ENCODE measurements at regions not wholly inside any gene's neighbourhood (a gene's known extent, or its start where the extent isn't known, plus 50 kb on each side); places are given as distances from the start of the nearest gene placed in this dataset.
A peak's percentile ranks its signal among the peaks of the same experiment; 100 is the strongest.

DNA sequence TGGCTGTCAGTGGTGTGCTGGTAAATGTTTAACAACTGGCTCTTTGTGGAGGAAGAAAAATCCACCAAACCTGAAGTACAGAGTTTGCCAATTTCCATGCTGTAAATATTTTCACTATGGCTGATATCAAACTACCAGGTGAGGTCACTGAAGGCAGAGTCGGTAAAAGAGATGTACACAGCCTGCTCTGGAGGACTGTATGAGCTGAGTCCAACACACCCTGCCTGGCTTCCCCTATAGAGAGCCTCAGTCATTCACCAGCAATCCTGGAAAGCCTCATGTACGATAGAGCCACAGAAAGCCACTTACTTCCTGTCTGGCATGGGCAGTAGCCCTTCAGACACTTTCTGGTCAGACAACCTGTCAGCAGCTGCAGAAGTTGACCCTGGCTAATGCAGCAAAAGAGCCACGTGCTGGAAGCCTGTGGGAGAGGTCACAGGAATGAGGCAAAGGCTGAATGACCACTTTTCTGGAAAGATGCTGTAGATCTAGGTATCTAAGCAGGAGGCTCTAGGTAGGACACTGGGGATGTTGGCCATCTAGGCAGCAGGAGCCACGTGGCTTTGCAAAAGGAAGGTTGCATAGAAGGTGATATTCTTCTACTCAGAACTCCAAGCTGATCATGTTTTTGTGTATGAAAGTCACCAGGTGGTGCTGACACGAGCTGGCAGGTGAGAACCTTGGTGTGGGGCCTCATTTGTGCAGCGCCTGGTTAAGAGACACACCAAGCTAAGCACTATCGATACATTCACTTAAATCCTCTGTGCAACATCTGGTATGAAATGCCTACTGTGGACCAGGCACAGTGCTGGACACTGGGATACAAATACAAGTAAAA lies 553.9 kb downstream of the VRK1 start:
- in situ Hi-C loops (cut with HindIII; ENCODE audit: extremely low pct_ligation_motif_present, low pct_unique_long_range_greater_than_20kb) (no loop called here), intact Hi-C loops (cut with micrococcal nuclease; ENCODE audit: unreplicated experiment) (no loop called here)
- peaks cover 22% of the 10 kb centered on the region for H3K9me3 ChIP-seq (ENCODE audit: low read length)
- no peak overlapping the region for H3K9ac ChIP-seq (ENCODE audit: insufficient read depth, low read depth, low read length)
- no peaks in the 10 kb centered on the region for H4K20me1 ChIP-seq (ENCODE audit: insufficient read depth, low read length)
- H3K4me2 ChIP-seq (ENCODE audit: low read depth, low read length): no peak overlapping the region
- H3K79me2 ChIP-seq (ENCODE audit: insufficient read depth, low read length): no peaks in the 10 kb centered on the region
- FAIRE-seq: no peak
- ATAC-seq: peak; percentile 59
- H3K27ac ChIP-seq (ENCODE audit: extremely low read length, insufficient read depth, low read length): no peak overlapping the region
- no peak overlapping the region for H3K4me3 ChIP-seq (replicated peaks in 1 of 3; ENCODE audit: insufficient read depth in 1 of 3, low read depth in 2 of 3, low read length in 3 of 3)
- DNase-seq (ENCODE audit: low spot score): no peak
- no peaks in the 10 kb centered on the region for H3K36me3 ChIP-seq (replicated peaks in 1 of 2; ENCODE audit: control insufficient read depth in 1 of 2, insufficient read depth in 2 of 2, low read length in 2 of 2)
- peaks cover 12% of the 10 kb centered on the region for H3K4me1 ChIP-seq (ENCODE audit: insufficient read depth, low read length)
- H2AFZ ChIP-seq (ENCODE audit: low read length): no peak overlapping the region
- ChIA-PET POLR2A (no interaction called here), CTCF (ENCODE audit: low intra/inter-chr PET ratio, low total read pairs) (no interaction called here)
- H3K27me3 ChIP-seq (ENCODE audit: control insufficient read depth in 1 of 2, insufficient read depth in 2 of 2, low read length in 2 of 2): no peaks in the 10 kb centered on the region
- 20% methylated on average over 6 of the region's 7 CpGs for WGBS (ENCODE audit: low lambda C conversion rate)
- no TSS peak for BruUV-seq (replicated peaks)
- TF ChIP-seq ZNF264 (CRISPR knock-in tag; IDR thresholded peaks at IDR 0.05) (no peak), ZNF614 (CRISPR knock-in tag; IDR thresholded peaks at IDR 0.05; ENCODE audit: borderline replicate concordance) (no peak), SNRNP70 (IDR thresholded peaks at IDR 0.05; ENCODE audit: low read depth, low read length) (no peak), SRSF1 (optimal IDR thresholded peaks at IDR 0.05; ENCODE audit: low read depth, low read length) (no peak), ZNF543 (CRISPR knock-in tag; IDR thresholded peaks at IDR 0.05) (no peak), ZNF678 (CRISPR knock-in tag; IDR thresholded peaks at IDR 0.05) (no peak), MAFK (conservative IDR thresholded peaks at IDR 0.05 in 1 of 2, IDR thresholded peaks at IDR 0.05 in 1 of 2; ENCODE audit: low read length in 2 of 2) (no peak), KLF6 (CRISPR knock-in tag; IDR thresholded peaks at IDR 0.05) (no peak), GATAD2A (CRISPR knock-in tag; IDR thresholded peaks at IDR 0.05) (no peak), ZNF460 (CRISPR knock-in tag; IDR thresholded peaks at IDR 0.05; ENCODE audit: borderline replicate concordance) (no peak)
- TF ChIP-seq, protein P1, sequence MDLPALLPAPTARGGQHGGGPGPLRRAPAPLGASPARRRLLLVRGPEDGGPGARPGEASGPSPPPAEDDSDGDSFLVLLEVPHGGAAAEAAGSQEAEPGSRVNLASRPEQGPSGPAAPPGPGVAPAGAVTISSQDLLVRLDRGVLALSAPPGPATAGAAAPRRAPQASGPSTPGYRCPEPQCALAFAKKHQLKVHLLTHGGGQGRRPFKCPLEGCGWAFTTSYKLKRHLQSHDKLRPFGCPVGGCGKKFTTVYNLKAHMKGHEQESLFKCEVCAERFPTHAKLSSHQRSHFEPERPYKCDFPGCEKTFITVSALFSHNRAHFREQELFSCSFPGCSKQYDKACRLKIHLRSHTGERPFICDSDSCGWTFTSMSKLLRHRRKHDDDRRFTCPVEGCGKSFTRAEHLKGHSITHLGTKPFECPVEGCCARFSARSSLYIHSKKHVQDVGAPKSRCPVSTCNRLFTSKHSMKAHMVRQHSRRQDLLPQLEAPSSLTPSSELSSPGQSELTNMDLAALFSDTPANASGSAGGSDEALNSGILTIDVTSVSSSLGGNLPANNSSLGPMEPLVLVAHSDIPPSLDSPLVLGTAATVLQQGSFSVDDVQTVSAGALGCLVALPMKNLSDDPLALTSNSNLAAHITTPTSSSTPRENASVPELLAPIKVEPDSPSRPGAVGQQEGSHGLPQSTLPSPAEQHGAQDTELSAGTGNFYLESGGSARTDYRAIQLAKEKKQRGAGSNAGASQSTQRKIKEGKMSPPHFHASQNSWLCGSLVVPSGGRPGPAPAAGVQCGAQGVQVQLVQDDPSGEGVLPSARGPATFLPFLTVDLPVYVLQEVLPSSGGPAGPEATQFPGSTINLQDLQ (CRISPR knock-in tag; IDR thresholded peaks at IDR 0.05): no peak
- TF ChIP-seq, protein P2, sequence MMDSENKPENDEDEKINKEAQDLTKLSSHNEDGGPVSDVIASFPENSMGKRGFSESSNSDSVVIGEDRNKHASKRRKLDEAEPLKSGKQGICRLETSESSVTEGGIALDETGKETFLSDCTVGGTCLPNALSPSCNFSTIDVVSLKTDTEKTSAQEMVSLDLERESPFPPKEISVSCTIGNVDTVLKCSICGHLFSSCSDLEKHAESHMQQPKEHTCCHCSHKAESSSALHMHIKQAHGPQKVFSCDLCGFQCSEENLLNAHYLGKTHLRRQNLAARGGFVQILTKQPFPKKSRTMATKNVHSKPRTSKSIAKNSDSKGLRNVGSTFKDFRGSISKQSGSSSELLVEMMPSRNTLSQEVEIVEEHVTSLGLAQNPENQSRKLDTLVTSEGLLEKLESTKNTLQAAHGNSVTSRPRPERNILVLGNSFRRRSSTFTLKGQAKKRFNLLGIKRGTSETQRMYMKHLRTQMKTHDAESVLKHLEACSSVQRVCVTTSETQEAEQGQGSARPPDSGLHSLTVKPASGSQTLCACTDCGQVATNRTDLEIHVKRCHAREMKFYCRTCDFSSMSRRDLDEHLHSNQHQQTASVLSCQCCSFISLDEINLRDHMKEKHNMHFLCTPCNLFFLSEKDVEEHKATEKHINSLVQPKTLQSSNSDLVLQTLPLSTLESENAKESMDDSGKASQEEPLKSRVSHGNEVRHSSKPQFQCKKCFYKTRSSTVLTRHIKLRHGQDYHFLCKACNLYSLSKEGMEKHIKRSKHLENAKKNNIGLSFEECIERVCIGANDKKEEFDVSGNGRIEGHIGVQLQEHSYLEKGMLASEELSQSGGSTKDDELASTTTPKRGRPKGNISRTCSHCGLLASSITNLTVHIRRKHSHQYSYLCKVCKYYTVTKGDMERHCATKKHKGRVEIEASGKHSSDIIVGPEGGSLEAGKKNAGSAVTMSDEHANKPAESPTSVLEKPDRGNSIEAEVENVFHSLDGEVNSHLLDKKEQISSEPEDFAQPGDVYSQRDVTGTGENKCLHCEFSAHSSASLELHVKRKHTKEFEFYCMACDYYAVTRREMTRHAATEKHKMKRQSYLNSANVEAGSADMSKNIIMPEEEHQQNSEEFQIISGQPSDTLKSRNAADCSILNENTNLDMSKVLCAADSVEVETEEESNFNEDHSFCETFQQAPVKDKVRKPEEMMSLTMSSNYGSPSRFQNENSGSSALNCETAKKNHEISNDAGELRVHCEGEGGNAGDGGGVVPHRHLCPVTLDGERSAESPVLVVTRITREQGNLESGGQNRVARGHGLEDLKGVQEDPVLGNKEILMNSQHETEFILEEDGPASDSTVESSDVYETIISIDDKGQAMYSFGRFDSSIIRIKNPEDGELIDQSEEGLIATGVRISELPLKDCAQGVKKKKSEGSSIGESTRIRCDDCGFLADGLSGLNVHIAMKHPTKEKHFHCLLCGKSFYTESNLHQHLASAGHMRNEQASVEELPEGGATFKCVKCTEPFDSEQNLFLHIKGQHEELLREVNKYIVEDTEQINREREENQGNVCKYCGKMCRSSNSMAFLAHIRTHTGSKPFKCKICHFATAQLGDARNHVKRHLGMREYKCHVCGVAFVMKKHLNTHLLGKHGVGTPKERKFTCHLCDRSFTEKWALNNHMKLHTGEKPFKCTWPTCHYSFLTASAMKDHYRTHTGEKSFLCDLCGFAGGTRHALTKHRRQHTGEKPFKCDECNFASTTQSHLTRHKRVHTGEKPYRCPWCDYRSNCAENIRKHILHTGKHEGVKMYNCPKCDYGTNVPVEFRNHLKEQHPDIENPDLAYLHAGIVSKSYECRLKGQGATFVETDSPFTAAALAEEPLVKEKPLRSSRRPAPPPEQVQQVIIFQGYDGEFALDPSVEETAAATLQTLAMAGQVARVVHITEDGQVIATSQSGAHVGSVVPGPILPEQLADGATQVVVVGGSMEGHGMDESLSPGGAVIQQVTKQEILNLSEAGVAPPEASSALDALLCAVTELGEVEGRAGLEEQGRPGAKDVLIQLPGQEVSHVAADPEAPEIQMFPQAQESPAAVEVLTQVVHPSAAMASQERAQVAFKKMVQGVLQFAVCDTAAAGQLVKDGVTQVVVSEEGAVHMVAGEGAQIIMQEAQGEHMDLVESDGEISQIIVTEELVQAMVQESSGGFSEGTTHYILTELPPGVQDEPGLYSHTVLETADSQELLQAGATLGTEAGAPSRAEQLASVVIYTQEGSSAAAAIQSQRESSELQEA (CRISPR knock-in tag; IDR thresholded peaks at IDR 0.05; ENCODE audit: not compliant biosample characterization): no peak
- TF ChIP-seq, protein P3, sequence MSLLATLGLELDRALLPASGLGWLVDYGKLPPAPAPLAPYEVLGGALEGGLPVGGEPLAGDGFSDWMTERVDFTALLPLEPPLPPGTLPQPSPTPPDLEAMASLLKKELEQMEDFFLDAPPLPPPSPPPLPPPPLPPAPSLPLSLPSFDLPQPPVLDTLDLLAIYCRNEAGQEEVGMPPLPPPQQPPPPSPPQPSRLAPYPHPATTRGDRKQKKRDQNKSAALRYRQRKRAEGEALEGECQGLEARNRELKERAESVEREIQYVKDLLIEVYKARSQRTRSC (CRISPR knock-in tag; IDR thresholded peaks at IDR 0.05; ENCODE audit: low read depth): no peak

All from HepG2 (cell line).